ENCODE measurements at regions not wholly inside any gene's neighbourhood (a gene's known extent, or its start where the extent isn't known, plus 50 kb on each side); places are given as distances from the start of the nearest gene placed in this dataset.
A peak's percentile ranks its signal among the peaks of the same experiment; 100 is the strongest.

GRCh38 chr2:158732573-158733429 lies 62.3 kb upstream of the DAPL1 start:
- in situ Hi-C loops (cut with HindIII; ENCODE audit: extremely low pct_ligation_motif_present, low pct_unique_long_range_greater_than_20kb): loop anchor here (25.0 kb wide), 1 partner anchor 270 kb away; the partner anchor contains the start of genes CCDC148 and PKP4
- CTCF ChIA-PET (ENCODE audit: low intra/inter-chr PET ratio, low total read pairs): no interaction called here
- H4K20me1 ChIP-seq (ENCODE audit: insufficient read depth, low read length): no peaks in the 10 kb centered on the region

GRCh38 chr2:158733430-158733755 lies 61.7 kb upstream of the DAPL1 start:
- Histone ChIP-seq H3K27ac (ENCODE audit: extremely low read length, insufficient read depth, low read length) (no peak overlapping the region), H3K9ac (ENCODE audit: insufficient read depth, low read depth, low read length) (no peak overlapping the region), H3K79me2 (ENCODE audit: insufficient read depth, low read length) (no peaks in the 10 kb centered on the region), H3K27me3 (ENCODE audit: control insufficient read depth in 1 of 2, insufficient read depth in 2 of 2, low read length in 2 of 2) (peaks cover 4 to 54% of the 10 kb centered on the region in 2 experiments; a peak in 4 of 5 replicates), H3K9me3 (ENCODE audit: low read length) (no peaks in the 10 kb centered on the region), H4K20me1 (ENCODE audit: insufficient read depth, low read length) (no peaks in the 10 kb centered on the region), H3K36me3 (replicated peaks in 1 of 2; ENCODE audit: control insufficient read depth in 1 of 2, insufficient read depth in 2 of 2, low read length in 2 of 2) (no peaks in the 10 kb centered on the region), H3K4me2 (ENCODE audit: low read depth, low read length) (no peak overlapping the region), H3K4me1 (ENCODE audit: insufficient read depth, low read length) (peaks cover 8% of the 10 kb centered on the region), H2AFZ (ENCODE audit: low read length) (no peak overlapping the region), H3K4me3 (replicated peaks in 1 of 3; ENCODE audit: insufficient read depth in 1 of 3, low read depth in 2 of 3, low read length in 3 of 3) (no peak overlapping the region)
- CTCF ChIA-PET (ENCODE audit: low intra/inter-chr PET ratio, low total read pairs): no interaction called here
- 44% methylated on average over 7 of the region's 7 CpGs for WGBS (ENCODE audit: low lambda C conversion rate)
- DNase-seq (ENCODE audit: low spot score): no peak
- in situ Hi-C loops (cut with HindIII; ENCODE audit: extremely low pct_ligation_motif_present, low pct_unique_long_range_greater_than_20kb): loop anchor here (25.0 kb wide), 1 partner anchor 271 kb away; the partner anchor contains the start of genes CCDC148 and PKP4
- POLR2A ChIA-PET: no interaction called here
- FAIRE-seq: no peak
- intact Hi-C loops (cut with micrococcal nuclease; ENCODE audit: unreplicated experiment): no loop called here
- BruUV-seq (replicated peaks): no TSS peak
- no peak for ATAC-seq
- TF ChIP-seq NRL (CRISPR knock-in tag; IDR thresholded peaks at IDR 0.05; ENCODE audit: borderline replicate concordance) (no peak), KMT2B (CRISPR knock-in tag; IDR thresholded peaks at IDR 0.05) (no peak), CSRNP1 (CRISPR knock-in tag; IDR thresholded peaks at IDR 0.05) (no peak), FOXA3 (CRISPR knock-in tag; IDR thresholded peaks at IDR 0.05) (no peak), ZNF513 (CRISPR knock-in tag; conservative IDR thresholded peaks at IDR 0.05) (no peak), SMYD3 (CRISPR knock-in tag; IDR thresholded peaks at IDR 0.05) (no peak), NFKBIZ (CRISPR knock-in tag; IDR thresholded peaks at IDR 0.05) (no peak), MAFK (conservative IDR thresholded peaks at IDR 0.05 in 1 of 2, IDR thresholded peaks at IDR 0.05 in 1 of 2; ENCODE audit: low read length in 2 of 2) (no peak), HDAC6 (IDR thresholded peaks at IDR 0.05; ENCODE audit: low read depth, low read length) (no peak), CREB1 (IDR thresholded peaks at IDR 0.05) (no peak), CREB1 (CRISPR knock-in tag; IDR thresholded peaks at IDR 0.05) (no peak), CHD4 (IDR thresholded peaks at IDR 0.05; ENCODE audit: borderline replicate concordance, low read length) (no peak), ERF (CRISPR knock-in tag; IDR thresholded peaks at IDR 0.05) (no peak)

More at GRCh38 chr2:158732573-158733429, 62.3 kb upstream of the DAPL1 start:
- intact Hi-C loops (cut with micrococcal nuclease; ENCODE audit: unreplicated experiment): no loop called here
- H3K36me3 ChIP-seq (replicated peaks in 1 of 2; ENCODE audit: control insufficient read depth in 1 of 2, insufficient read depth in 2 of 2, low read length in 2 of 2): no peaks in the 10 kb centered on the region
- no peak overlapping the region for H3K4me2 ChIP-seq (ENCODE audit: low read depth, low read length)
- POLR2A ChIA-PET: no interaction called here
- H3K27me3 ChIP-seq (ENCODE audit: control insufficient read depth in 1 of 2, insufficient read depth in 2 of 2, low read length in 2 of 2): peaks cover 4 to 51% of the 10 kb centered on the region in 2 experiments; a peak in 4 of 5 replicates
- H2AFZ ChIP-seq (ENCODE audit: low read length): no peak overlapping the region
- H3K9ac ChIP-seq (ENCODE audit: insufficient read depth, low read depth, low read length): no peak overlapping the region
- TF ChIP-seq MAFF (IDR thresholded peaks at IDR 0.05; ENCODE audit: low read depth, low read length) (peak; percentile 56; the same call in 1 of the 2 replicates), ZFP90 (CRISPR knock-in tag; IDR thresholded peaks at IDR 0.05; ENCODE audit: borderline replicate concordance) (no peak), HNF4A (CRISPR knock-in tag; IDR thresholded peaks at IDR 0.05) (no peak), ONECUT2 (CRISPR knock-in tag; IDR thresholded peaks at IDR 0.05) (no peak), TARDBP (CRISPR knock-in tag; IDR thresholded peaks at IDR 0.05) (no peak), ZNF460 (CRISPR knock-in tag; IDR thresholded peaks at IDR 0.05; ENCODE audit: borderline replicate concordance) (no peak), HMG20B (CRISPR knock-in tag; conservative IDR thresholded peaks at IDR 0.05) (no peak), MAFK (conservative IDR thresholded peaks at IDR 0.05 in 1 of 2, IDR thresholded peaks at IDR 0.05 in 1 of 2; ENCODE audit: low read length in 2 of 2) (peak; percentile 33 to 61; a peak in 3 of 4 replicates)
- no TSS peak for BruUV-seq (replicated peaks)
- peaks cover 2% of the 10 kb centered on the region; the same call in 1 of the 2 replicates for H3K4me1 ChIP-seq (ENCODE audit: insufficient read depth, low read length)
- DNase-seq (ENCODE audit: low spot score) (no peak), ATAC-seq (no peak), FAIRE-seq (no peak)
- H3K4me3 ChIP-seq (replicated peaks in 1 of 3; ENCODE audit: insufficient read depth in 1 of 3, low read depth in 2 of 3, low read length in 3 of 3): no peak overlapping the region
- WGBS (ENCODE audit: low lambda C conversion rate): 37% methylated on average over 5 of the region's 5 CpGs
- H3K27ac ChIP-seq (ENCODE audit: extremely low read length, insufficient read depth, low read length): no peak overlapping the region
- H3K9me3 ChIP-seq (ENCODE audit: low read length): no peaks in the 10 kb centered on the region
- no peaks in the 10 kb centered on the region for H3K79me2 ChIP-seq (ENCODE audit: insufficient read depth, low read length)
